MM.1S (cell line): ENCODE measurements at regions not wholly inside any gene's neighbourhood (a gene's known extent, or its start where the extent isn't known, plus 50 kb on each side); places are given as distances from the start of the nearest gene placed in this dataset.

ENCODE experiments used
- DNase-seq: peaks from one replicate; pipeline ENCODE4 v3.0.0-alpha.2; 2015
- H2AFZ ChIP-seq: fragments of 300-600 bp; sonication (generic); 2 replicates; pipeline ENCODE4 v1.6.0; 2016; ENCODE audit warnings: antibody characterized with exemption, low read length
- H3F3A ChIP-seq: fragments of 300-600 bp; sonication (generic); 2 replicates; pipeline ENCODE4 v1.6.1; 2016; ENCODE audit warnings: mild to moderate bottlenecking, antibody characterized with exemption, low read length, moderate library complexity, mixed read lengths; ENCODE audit not compliant: insufficient read depth
- H3K27ac ChIP-seq: fragments of 300-600 bp; sonication (generic); 2 replicates; pipeline ENCODE4 v1.5.1; 2016; ENCODE audit warnings: mild to moderate bottlenecking, low read length
- H3K27me3 ChIP-seq: fragments of 300-600 bp; sonication (generic); replicated peaks from 2 replicates; pipeline ENCODE4 v1.6.0; 2016; ENCODE audit warnings: low read length; ENCODE audit not compliant: insufficient read depth
- H3K36me3 ChIP-seq: fragments of 300-600 bp; sonication (generic); replicated peaks from 2 replicates; pipeline ENCODE4 v1.6.1; 2016; ENCODE audit warnings: mild to moderate bottlenecking, low read length, mixed read lengths; ENCODE audit not compliant: insufficient read depth
- H3K4me1 ChIP-seq: fragments of 300-600 bp; sonication (generic); 2 replicates; pipeline ENCODE4 v1.6.1; 2016; ENCODE audit warnings: low read length, mixed read lengths
- H3K4me2 ChIP-seq: fragments of 300-600 bp; sonication (generic); 2 replicates; pipeline ENCODE4 v1.6.0; 2016; ENCODE audit warnings: low read depth, low read length
- H3K4me3 ChIP-seq: fragments of 300-600 bp; sonication (generic); 2 replicates; pipeline ENCODE4 v1.5.1; 2016; ENCODE audit warnings: low read length, mixed read lengths
- H3K79me2 ChIP-seq: fragments of 300-600 bp; sonication (generic); 2 replicates; pipeline ENCODE4 v1.6.1; 2016; ENCODE audit warnings: mixed run types, low read length, mixed read lengths
- H3K9ac ChIP-seq: fragments of 300-600 bp; sonication (generic); 2 replicates; pipeline ENCODE4 v1.6.1; 2016; ENCODE audit warnings: low read length, mixed read lengths
- H3K9me2 ChIP-seq: fragments of 300-600 bp; sonication (generic); replicated peaks from 2 replicates; pipeline ENCODE4 v1.6.1; 2016; ENCODE audit warnings: mild to moderate bottlenecking, low read length, mixed read lengths; ENCODE audit not compliant: insufficient read depth
- H3K9me3 ChIP-seq: fragments of 300-600 bp; sonication (generic); replicated peaks from 2 replicates; pipeline ENCODE4 v1.6.1; 2016; ENCODE audit warnings: mild to moderate bottlenecking, low read length, mixed read lengths; ENCODE audit not compliant: insufficient read depth
- H4K20me1 ChIP-seq: fragments of 300-600 bp; sonication (generic); 2 replicates; pipeline ENCODE4 v1.6.1; 2016; ENCODE audit warnings: mild to moderate bottlenecking, low read length, moderate library complexity, mixed read lengths; ENCODE audit not compliant: insufficient read depth
- CTCF ChIP-seq: fragments of 300-600 bp; sonication (generic); IDR thresholded peaks from 2 replicates; pipeline ENCODE4 v1.5.1; 2016; ENCODE audit warnings: antibody characterized with exemption, low read length, mixed read lengths
- EZH2 ChIP-seq: fragments of 300-600 bp; sonication (generic); optimal IDR thresholded peaks from 2 replicates; pipeline ENCODE3; 2017; ENCODE audit warnings: low read depth, mild to moderate bottlenecking, antibody characterized with exemption, low read length, mixed read lengths
- EZH2phosphoT487 ChIP-seq: fragments of 300-600 bp; sonication (generic); IDR thresholded peaks from 2 replicates; pipeline ENCODE4 v1.6.1; 2018; ENCODE audit warnings: antibody characterized with exemption, low read length

- Histone ChIP-seq H3F3A (no peaks in the 10 kb centered on the region), H3K4me1 (no peaks in the 10 kb centered on the region), H3K9me2 (no peaks in the 10 kb centered on the region), H3K27me3 (no peaks in the 10 kb centered on the region), H3K36me3 (no peaks in the 10 kb centered on the region), H3K9me3 (no peaks in the 10 kb centered on the region), H3K4me2 (no peak overlapping the region), H3K4me3 (no peak overlapping the region), H3K9ac (no peak overlapping the region), H3K79me2 (no peaks in the 10 kb centered on the region), H4K20me1 (no peaks in the 10 kb centered on the region), H3K27ac (no peak overlapping the region), H2AFZ (no peak overlapping the region)
- no peak for DNase-seq
- TF ChIP-seq EZH2phosphoT487 (no peak), EZH2 (no peak), CTCF (no peak)
These were observed 520.4 kb downstream of the NLGN4X start for GRCh38 chrX:5708251-5708650.

- no peaks in the 10 kb centered on the region for H3K36me3 ChIP-seq
- H3K4me3 ChIP-seq = no peak overlapping the region
- no peaks in the 10 kb centered on the region for H3F3A ChIP-seq
- H3K4me2 ChIP-seq = no peak overlapping the region
- H2AFZ ChIP-seq = no peak overlapping the region
- no peak for TF ChIP-seq CTCF
- TF ChIP-seq EZH2 = no peak
- TF ChIP-seq EZH2phosphoT487 = no peak
- H3K27ac ChIP-seq = no peak overlapping the region
- H3K9me3 ChIP-seq = no peaks in the 10 kb centered on the region
- no peaks in the 10 kb centered on the region for H3K27me3 ChIP-seq
- no peaks in the 10 kb centered on the region for H4K20me1 ChIP-seq
- no peaks in the 10 kb centered on the region for H3K79me2 ChIP-seq
- no peak for DNase-seq
- H3K4me1 ChIP-seq = no peaks in the 10 kb centered on the region
- no peaks in the 10 kb centered on the region for H3K9me2 ChIP-seq
- no peak overlapping the region for H3K9ac ChIP-seq
These were observed 525.8 kb downstream of the NLGN4X start for GRCh38 chrX:5702890-5703289.

- DNase-seq = no peak
- Histone ChIP-seq H3K4me2 (no peak overlapping the region), H3K9me2 (no peaks in the 10 kb centered on the region), H3K27ac (no peak overlapping the region), H3K9ac (no peak overlapping the region), H4K20me1 (no peaks in the 10 kb centered on the region), H3K4me1 (no peaks in the 10 kb centered on the region), H3K9me3 (no peaks in the 10 kb centered on the region), H3K79me2 (no peaks in the 10 kb centered on the region), H3K4me3 (no peak overlapping the region), H2AFZ (no peak overlapping the region), H3F3A (no peaks in the 10 kb centered on the region), H3K36me3 (no peaks in the 10 kb centered on the region), H3K27me3 (no peaks in the 10 kb centered on the region)
- no peak for TF ChIP-seq EZH2phosphoT487
- no peak for TF ChIP-seq EZH2
- no peak for TF ChIP-seq CTCF
These were observed 532.7 kb downstream of the NLGN4X start for GRCh38 chrX:5695971-5696370.
